Endothelial cell of umbilical vein (primary cell): ENCODE measurements at regions not wholly inside any gene's neighbourhood (a gene's known extent, or its start where the extent isn't known, plus 50 kb on each side); places are given as distances from the start of the nearest gene placed in this dataset.

Source experiments
- BruUV-seq: library from RNA; stranded (reverse); fragments of 400-500 nt; replicated peaks from 2 replicates; lab custom pipeline; 2021; lab: Mats Ljungman, UMichigan
- CTCF ChIA-PET: fragments of 300-600, 350-600 bp; sonication (Branson Sonifier 250); formaldehyde crosslinking; loops from one replicate; lab custom pipeline; 2021; ENCODE audit warnings: antibody characterized with exemption, inconsistent platforms; lab: Charles Lee
- POLR2A ChIA-PET: fragments of 300-600, 350-600 bp; sonication (Branson Sonifier 250); formaldehyde crosslinking; loops from one replicate; lab custom pipeline; 2021; ENCODE audit warnings: antibody characterized with exemption, inconsistent platforms; lab: Charles Lee
- DNase-seq: peaks from one replicate; pipeline ENCODE4 v3.0.0-alpha.2; 2011; ENCODE audit warnings: low read depth, low spot score
- FAIRE-seq: peaks from 2 replicates; lab custom pipeline; 2011; peaks lifted over from hg19 to GRCh38; lab: Jason Lieb, UNC
- H2AFZ ChIP-seq: 2 replicates; pipeline ENCODE4 v1.6.0; 2012; ENCODE audit warnings: low read depth, low read length, control low read depth, inconsistent platforms
- H3K27ac ChIP-seq: 2 replicates; pipeline ENCODE4 v1.5.1; 2011; ENCODE audit warnings: low read depth, mild to moderate bottlenecking, control low read depth, low read length, moderate library complexity; ENCODE audit not compliant: insufficient read depth
- H3K27me3 ChIP-seq, 2 experiments: 2 replicates each; pipeline versions ENCODE4 v1.6.0 to v1.6.1; 2011; ENCODE audit warnings: low read length in 2 of 2, mixed read lengths in 1 of 2; ENCODE audit not compliant: control insufficient read depth in 2 of 2, insufficient read depth in 2 of 2
- H3K36me3 ChIP-seq, 2 experiments: 2 replicates in 1 of 2; 3 replicates in 1 of 2; pipeline ENCODE4 v1.5.1; 2011; ENCODE audit warnings: low read length in 2 of 2, mild to moderate bottlenecking in 1 of 2, moderate library complexity in 1 of 2; ENCODE audit not compliant: control insufficient read depth in 2 of 2, insufficient read depth in 2 of 2; ENCODE audit errors: extremely low read depth in 1 of 2
- H3K4me1 ChIP-seq: 3 replicates; pipeline ENCODE4 v1.5.1; 2011; ENCODE audit warnings: mild to moderate bottlenecking, low read length; ENCODE audit not compliant: control insufficient read depth, insufficient read depth; ENCODE audit errors: extremely low read depth
- H3K4me2 ChIP-seq: 2 replicates; pipeline ENCODE4 v1.6.1; 2011; ENCODE audit warnings: low read length, control low read depth, mixed read lengths; ENCODE audit not compliant: insufficient read depth
- H3K4me3 ChIP-seq, 3 experiments: fragments of 200-600 bp in 1 of 3; sonication (generic), shearing (Covaris generic) in 1 of 3; replicated peaks in 1 of 3; 2 replicates each; pipeline ENCODE4 v1.5.1; 2011 to 2016; ENCODE audit warnings: control low read depth in 3 of 3, low read length in 3 of 3, mild to moderate bottlenecking in 2 of 3, inconsistent platforms in 1 of 3, low read depth in 1 of 3, moderate library complexity in 1 of 3; ENCODE audit not compliant: insufficient read depth in 1 of 3
- H3K79me2 ChIP-seq: 2 replicates; pipeline ENCODE4 v1.6.0; 2012; ENCODE audit warnings: low read length, inconsistent platforms; ENCODE audit not compliant: control insufficient read depth, insufficient read depth
- H3K9ac ChIP-seq: replicated peaks from 2 replicates; pipeline ENCODE3; 2011; ENCODE audit warnings: low read length, control low read depth; ENCODE audit not compliant: insufficient read depth; ENCODE audit errors: extremely low read depth
- H3K9me1 ChIP-seq: replicated peaks from 3 replicates; pipeline ENCODE4 v1.6.0; 2011; ENCODE audit warnings: mild to moderate bottlenecking, low read length; ENCODE audit not compliant: control insufficient read depth, insufficient read depth; ENCODE audit errors: extremely low read depth
- H3K9me3 ChIP-seq: replicated peaks from 2 replicates; pipeline ENCODE4 v1.5.1; 2012; ENCODE audit warnings: low read length, inconsistent platforms; ENCODE audit not compliant: control insufficient read depth, insufficient read depth
- H4K20me1 ChIP-seq: replicated peaks from 2 replicates; pipeline ENCODE3; 2011; ENCODE audit warnings: mild to moderate bottlenecking, low read length; ENCODE audit not compliant: control insufficient read depth, insufficient read depth; ENCODE audit errors: extremely low read depth
- EZH2 ChIP-seq: IDR thresholded peaks from 2 replicates; pipeline ENCODE4 v1.6.1; 2012; ENCODE audit warnings: borderline replicate concordance, low read depth, mild to moderate bottlenecking, moderate library complexity, low read length, inconsistent platforms; ENCODE audit not compliant: severe bottlenecking
- FOS ChIP-seq: IDR thresholded peaks from 2 replicates; pipeline ENCODE4 v1.6.1; 2011; ENCODE audit warnings: mild to moderate bottlenecking, low read length, moderate library complexity, borderline replicate concordance; ENCODE audit not compliant: insufficient read depth
- GATA2 ChIP-seq: IDR thresholded peaks from 2 replicates; pipeline ENCODE4 v1.7.0; 2011; ENCODE audit warnings: low read depth, mild to moderate bottlenecking, moderate library complexity, mixed read lengths, low read length; ENCODE audit not compliant: insufficient read length, insufficient read depth
- JUN ChIP-seq: IDR thresholded peaks from 2 replicates; pipeline ENCODE4 v1.6.1; 2011; ENCODE audit warnings: borderline replicate concordance, low read depth; ENCODE audit not compliant: insufficient read length, insufficient read depth
- MYC ChIP-seq: IDR thresholded peaks from one replicate; pipeline ENCODE4 v1.6.1; 2011; ENCODE audit warnings: mild to moderate bottlenecking, low read depth, low read length
- POLR2A ChIP-seq: IDR thresholded peaks from 2 replicates; pipeline ENCODE4 v1.6.1; 2012; ENCODE audit warnings: low read depth, mild to moderate bottlenecking, control low read depth, low read length
- POLR2AphosphoS5 ChIP-seq: IDR thresholded peaks from 2 replicates; pipeline ENCODE4 v1.6.1; 2012; ENCODE audit warnings: low read depth, mild to moderate bottlenecking, control low read depth, low read length, moderate library complexity; ENCODE audit not compliant: insufficient read depth
- dilution Hi-C: fragments of 300-500 bp; cut with MboI; formaldehyde crosslinking; loops from one replicate; pipeline ENCODE4 v1.15.0; 2019; ENCODE audit warnings: low sequenced_read_pairs; ENCODE audit not compliant: extremely low pct_ligation_motif_present
- intact Hi-C: fragments of 100-400 bp; cut with micrococcal nuclease; formaldehyde crosslinking; loops from one replicate; pipeline ENCODE4 v1.10.0; 2022
- TF ChIP-seq, protein P1 (sequence below): IDR thresholded peaks from 2 replicates; pipeline ENCODE4 v1.6.1; 2011; ENCODE audit not compliant: insufficient read depth, insufficient read length
- TF ChIP-seq, protein P2 (sequence below), 2 donors: IDR thresholded peaks; 1 replicate in 1 of 2; 2 replicates in 1 of 2; pipeline ENCODE4 v1.5.1; 2011; ENCODE audit warnings: low read length in 2 of 2, mild to moderate bottlenecking in 2 of 2, moderate library complexity in 2 of 2, control low read depth in 1 of 2, inconsistent platforms in 1 of 2, low read depth in 1 of 2; ENCODE audit not compliant: insufficient read depth in 1 of 2; ENCODE audit errors: extremely low read depth in 1 of 2

DNA sequence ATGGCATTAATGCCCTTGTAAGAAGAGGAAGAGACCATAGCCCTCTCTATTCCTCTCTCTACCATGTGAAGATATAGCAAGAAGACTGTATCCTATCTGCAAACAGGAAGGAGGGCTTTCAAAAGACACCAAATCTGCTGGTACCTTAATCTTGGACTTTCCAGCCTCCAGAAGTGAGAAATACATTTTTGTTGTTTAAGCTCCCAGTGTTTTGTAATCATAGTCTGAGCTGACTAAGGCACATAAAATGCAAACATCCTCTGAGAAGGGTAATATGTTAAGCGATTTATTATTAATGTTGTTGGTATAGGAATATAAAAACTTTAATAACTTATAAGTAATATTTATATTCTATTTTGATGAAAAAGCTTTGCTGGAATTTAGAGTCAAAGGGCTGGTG lies 559.8 kb downstream of the SUCLG1 start:
- Histone ChIP-seq H3K27ac (no peak overlapping the region), H3K4me2 (no peak overlapping the region), H3K9me3 (no peaks in the 10 kb centered on the region), H3K4me1 (no peaks in the 10 kb centered on the region), H2AFZ (no peak overlapping the region), H3K27me3 (no peaks in the 10 kb centered on the region), H3K79me2 (no peaks in the 10 kb centered on the region), H3K36me3 (no peaks in the 10 kb centered on the region), H3K9ac (no peak overlapping the region), H3K4me3 (no peak overlapping the region), H3K9me1 (no peaks in the 10 kb centered on the region), H4K20me1 (no peaks in the 10 kb centered on the region)
- ChIA-PET CTCF (no interaction called here), POLR2A (no interaction called here)
- dilution Hi-C loops (no loop called here), intact Hi-C loops (no loop called here)
- BruUV-seq: no TSS peak
- TF ChIP-seq FOS (no peak), POLR2A (no peak), EZH2 (no peak), POLR2AphosphoS5 (no peak), GATA2 (no peak)
- TF ChIP-seq, protein P1, sequence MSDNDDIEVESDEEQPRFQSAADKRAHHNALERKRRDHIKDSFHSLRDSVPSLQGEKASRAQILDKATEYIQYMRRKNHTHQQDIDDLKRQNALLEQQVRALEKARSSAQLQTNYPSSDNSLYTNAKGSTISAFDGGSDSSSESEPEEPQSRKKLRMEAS: no peak
- FAIRE-seq: no peak
- DNase-seq: no peak

DNA sequence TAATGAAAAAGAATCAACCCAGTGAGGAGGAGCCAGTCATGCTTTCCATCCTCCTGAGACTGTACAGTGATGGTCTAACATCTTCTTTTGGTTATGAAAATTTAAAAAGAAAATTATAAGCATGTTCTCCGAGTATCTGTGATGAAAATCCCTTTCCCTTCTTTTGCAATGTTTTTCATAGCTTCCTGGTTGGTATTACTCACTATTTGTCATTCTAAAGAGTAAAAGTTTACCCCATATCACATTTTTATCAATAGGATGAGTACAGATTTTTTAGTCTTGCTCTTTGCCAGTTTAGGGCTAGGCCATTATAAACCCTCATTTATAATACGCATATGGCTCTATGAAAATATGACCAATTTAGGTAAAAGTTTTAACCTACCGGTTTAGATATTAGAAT lies 564.1 kb downstream of the SUCLG1 start:
- intact Hi-C loops (no loop called here), dilution Hi-C loops (no loop called here)
- H3K4me2 ChIP-seq: no peak overlapping the region
- no TSS peak for BruUV-seq
- no peak overlapping the region for H3K4me3 ChIP-seq
- no peak overlapping the region for H3K9ac ChIP-seq
- no peaks in the 10 kb centered on the region for H4K20me1 ChIP-seq
- no peak for TF ChIP-seq POLR2A
- TF ChIP-seq, protein P2, sequence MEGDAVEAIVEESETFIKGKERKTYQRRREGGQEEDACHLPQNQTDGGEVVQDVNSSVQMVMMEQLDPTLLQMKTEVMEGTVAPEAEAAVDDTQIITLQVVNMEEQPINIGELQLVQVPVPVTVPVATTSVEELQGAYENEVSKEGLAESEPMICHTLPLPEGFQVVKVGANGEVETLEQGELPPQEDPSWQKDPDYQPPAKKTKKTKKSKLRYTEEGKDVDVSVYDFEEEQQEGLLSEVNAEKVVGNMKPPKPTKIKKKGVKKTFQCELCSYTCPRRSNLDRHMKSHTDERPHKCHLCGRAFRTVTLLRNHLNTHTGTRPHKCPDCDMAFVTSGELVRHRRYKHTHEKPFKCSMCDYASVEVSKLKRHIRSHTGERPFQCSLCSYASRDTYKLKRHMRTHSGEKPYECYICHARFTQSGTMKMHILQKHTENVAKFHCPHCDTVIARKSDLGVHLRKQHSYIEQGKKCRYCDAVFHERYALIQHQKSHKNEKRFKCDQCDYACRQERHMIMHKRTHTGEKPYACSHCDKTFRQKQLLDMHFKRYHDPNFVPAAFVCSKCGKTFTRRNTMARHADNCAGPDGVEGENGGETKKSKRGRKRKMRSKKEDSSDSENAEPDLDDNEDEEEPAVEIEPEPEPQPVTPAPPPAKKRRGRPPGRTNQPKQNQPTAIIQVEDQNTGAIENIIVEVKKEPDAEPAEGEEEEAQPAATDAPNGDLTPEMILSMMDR (IDR thresholded peaks at IDR 0.05; ENCODE audit: extremely low read depth in 1 of 2, insufficient read depth in 1 of 2, low read depth in 1 of 2, low read length in 2 of 2): no peak
- no peak for TF ChIP-seq JUN
- TF ChIP-seq GATA2: no peak
- TF ChIP-seq POLR2AphosphoS5: no peak
- no peak for TF ChIP-seq FOS
- TF ChIP-seq, protein P1: no peak
- no peak for TF ChIP-seq EZH2
- no peak for TF ChIP-seq MYC
- ChIA-PET POLR2A (no interaction called here), CTCF (no interaction called here)
- H3K9me3 ChIP-seq: no peaks in the 10 kb centered on the region
- no peaks in the 10 kb centered on the region for H3K4me1 ChIP-seq
- no peaks in the 10 kb centered on the region for H3K36me3 ChIP-seq
- H2AFZ ChIP-seq: no peak overlapping the region
- no peak overlapping the region for H3K27ac ChIP-seq
- no peaks in the 10 kb centered on the region for H3K27me3 ChIP-seq
- no peaks in the 10 kb centered on the region for H3K79me2 ChIP-seq
- FAIRE-seq (no peak), DNase-seq (no peak)
- H3K9me1 ChIP-seq: no peaks in the 10 kb centered on the region
